NCI-H2171 treated with DMSO at 0.1 percent for 48 hours (cell line): ENCODE measurements at regions not wholly inside any gene's neighbourhood (a gene's known extent, or its start where the extent isn't known, plus 50 kb on each side); places are given as distances from the start of the nearest gene placed in this dataset.

Experiments
- DNase-seq: peaks from one replicate; lab custom pipeline; 2025; lab: John Stamatoyannopoulos, UW

DNA sequence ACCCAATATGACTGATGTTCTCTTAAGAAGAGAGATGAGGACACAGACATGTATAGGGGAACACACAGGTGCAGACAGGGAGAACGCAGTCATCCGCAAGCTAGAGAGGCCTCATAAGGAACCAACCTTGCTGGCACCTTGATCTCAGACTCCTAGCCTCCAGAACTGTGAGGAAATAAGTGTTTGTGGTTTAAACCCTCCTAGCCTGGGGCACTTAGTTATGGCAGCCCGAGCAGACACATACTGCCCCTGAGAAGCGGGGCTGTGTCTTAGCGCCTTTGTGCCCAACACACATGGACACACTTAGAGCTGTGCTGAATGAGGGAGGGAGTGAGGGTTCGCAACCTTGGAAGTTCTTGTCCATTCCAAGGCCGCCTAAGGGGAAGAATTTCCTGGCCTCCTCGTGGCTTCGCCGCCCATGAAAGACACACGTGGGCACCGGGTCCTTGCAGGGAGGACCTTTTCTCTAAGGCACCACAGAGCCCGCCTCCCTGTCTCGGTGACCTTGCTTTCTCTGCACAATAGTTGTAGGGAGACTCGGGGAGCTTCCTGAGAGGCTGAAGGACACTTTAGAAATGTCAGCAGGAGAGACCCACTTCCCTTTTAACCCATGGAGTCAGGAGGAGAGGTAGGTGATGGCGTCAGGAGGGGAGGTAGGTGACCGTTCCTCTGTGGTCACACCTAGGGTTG is 224.5 kb upstream of the HDAC4 start:
- no peak for DNase-seq

DNA sequence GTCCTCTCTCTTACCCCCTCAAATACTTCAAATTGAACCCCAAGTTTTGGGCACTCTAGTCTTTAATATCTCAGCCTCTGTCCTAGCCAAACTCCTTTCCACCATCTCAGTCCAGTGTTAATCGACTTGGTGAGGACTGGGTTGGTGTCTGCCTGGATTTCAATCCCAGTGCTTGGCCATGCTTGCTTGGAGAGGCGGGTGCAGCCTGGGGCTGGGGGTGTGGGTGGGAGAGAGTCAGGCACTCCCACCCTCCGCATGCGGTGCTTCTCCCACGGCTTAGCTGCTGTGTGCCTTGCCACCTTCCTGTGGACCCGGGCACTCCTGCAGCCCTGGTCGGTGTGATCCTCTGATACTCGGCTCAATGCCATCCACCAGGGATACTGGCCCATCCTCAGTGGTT is 220.8 kb upstream of the HDAC4 start:
- no peak for DNase-seq

DNA sequence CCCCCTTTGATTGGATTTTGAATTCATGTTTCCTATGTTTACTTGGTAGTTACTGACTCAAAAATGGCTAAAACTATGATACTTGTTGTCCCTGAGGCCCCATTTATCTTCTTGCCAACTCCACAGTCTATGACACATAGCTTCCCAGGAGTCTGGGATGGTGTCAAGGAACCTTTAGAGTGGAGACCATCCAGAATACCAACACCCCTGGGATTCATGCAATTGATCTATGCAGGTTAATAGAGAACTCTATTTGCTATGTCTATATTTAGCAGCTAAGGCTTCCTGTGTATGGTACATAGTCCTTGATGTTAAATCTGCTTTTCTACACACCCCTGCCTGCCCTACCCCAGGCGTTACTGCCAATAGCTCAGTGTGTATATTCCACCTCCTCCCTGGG is 218.5 kb upstream of the HDAC4 start:
- no peak for DNase-seq

DNA sequence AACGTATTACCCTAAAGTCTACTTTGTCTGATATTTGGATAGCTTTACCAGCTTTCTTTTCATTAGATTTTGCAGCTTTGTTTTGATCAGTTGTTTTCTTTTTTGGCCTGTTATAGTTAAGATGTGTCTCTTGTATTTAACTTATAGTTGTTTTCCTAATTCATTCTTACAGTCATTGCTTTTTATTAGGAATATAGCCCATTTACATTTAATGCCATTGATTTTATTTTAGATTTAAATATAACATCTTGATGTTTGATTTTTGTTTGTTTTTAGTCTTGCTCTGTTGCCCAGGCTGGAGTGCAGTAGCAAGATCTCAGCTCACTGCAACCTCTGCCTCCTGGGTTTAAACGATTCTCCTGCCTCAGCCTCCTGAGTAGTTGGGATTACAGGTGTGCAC is 215.9 kb upstream of the HDAC4 start:
- DNase-seq = no peak

DNA sequence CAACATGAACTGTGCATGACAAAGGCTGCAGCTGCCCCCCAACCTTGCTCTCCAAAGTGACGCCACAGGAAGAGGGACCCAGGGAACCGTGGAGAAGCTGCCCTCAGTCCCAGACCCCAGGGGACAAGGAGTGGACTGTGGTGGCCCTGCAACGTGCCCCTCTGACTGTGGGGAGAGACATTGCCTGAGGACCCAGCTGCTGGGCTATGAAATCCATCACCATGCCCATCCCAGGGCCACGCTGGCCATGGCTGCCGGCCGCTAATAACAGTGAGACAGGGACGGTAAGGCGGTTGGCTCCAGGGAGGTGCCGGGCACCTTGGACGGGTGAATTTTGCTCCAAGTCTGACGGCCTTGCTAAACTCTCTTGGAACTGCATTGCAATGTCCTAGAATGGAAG is 211.3 kb upstream of the HDAC4 start:
- DNase-seq = no peak

DNA sequence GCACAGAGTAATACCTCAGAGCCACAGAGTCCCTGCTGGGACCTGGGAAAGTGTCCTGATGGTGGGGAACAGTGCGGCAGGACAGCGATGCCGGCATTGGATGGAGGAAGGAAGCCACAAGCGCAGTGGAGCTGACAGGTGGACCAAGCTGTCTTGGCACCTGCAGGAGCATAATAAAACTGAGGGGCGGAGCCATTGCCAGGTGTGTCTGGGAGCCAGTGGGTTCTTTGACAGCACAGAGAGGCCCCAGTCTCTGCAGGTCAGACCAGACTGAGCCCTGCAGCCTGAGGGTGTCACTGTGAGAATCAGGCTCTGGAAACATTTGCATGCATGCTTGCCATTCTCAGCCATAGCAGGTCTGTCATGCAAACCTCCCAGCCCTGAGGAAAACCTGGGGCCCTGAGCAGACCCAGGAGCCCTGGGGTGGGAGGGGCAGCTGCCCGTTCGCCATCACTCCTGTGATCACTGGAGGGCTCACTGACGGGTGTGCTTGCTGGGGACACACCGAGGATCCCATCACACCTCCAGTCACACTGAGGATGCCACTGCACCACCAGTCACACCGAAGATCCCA is 210.5 kb upstream of the HDAC4 start:
- DNase-seq = no peak

DNA sequence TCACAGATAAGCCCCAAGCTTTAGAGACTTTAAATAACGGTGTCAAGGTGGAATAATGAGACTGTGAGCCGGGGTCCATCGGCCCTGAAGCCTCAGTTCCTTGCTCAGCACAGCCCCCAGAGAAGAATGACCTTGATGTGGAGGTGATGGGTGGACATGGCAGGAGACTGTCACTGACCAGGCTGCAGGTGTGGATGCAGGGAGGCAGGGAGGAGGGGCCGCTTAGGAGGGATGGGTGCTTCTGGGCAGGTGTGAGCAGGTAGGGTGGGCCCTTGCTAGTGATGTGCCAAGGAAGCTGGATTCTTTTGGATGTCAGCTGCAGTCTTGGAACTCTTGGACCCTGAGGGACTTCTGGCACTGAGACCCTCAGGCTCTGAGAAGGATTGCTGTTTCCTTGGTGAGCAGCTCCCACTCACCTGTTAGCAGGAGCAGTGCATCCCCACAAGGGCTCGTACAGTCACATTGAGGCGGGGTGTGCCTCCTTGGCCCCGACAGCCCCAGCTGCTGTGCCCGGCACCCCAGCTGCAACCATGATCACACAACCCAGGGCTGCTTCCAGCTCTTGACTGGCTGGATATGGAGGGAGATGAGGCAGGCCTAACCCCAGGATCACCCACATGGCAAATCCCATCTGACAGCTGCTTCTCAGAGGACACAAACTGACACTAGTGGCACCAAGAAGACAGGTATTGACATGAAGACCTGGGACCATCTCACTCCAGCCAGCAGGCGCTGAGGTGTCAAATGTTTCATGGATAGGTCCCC is 209.8 kb upstream of the HDAC4 start:
- DNase-seq = no peak

DNA sequence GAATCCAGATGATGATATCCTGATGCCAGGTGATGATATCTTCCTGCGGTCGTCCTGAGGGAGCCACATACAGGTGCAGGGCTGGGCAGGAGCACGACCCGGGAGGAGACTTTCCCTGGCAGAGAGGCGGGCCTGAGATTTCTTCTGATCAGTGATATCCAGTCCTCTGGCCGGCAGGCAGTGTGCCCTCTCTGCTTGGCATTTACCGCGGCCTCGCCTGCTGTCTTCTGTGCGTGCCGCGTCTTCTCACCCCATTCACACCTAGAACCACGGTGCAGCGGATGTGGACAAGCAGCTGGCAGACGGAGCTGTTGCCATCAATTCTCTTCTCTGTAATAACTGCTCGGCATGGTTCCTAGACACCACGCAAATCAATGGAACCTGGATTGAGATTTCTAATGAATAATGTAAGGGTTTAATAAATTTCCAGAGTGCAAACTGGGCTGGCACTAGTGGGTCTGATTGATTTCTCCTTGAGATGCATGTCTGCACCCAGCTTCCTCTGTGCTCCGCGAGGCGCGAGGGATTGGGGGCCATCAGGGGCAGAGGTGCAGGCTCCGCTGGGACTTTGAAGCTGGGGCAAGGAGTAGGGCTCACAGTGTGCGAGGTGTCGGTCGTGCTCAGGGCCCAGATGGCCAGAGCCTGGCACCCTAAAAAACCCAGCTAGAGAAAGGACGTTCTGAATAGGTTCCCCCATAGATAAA is 208.9 kb upstream of the HDAC4 start:
- no peak for DNase-seq

DNA sequence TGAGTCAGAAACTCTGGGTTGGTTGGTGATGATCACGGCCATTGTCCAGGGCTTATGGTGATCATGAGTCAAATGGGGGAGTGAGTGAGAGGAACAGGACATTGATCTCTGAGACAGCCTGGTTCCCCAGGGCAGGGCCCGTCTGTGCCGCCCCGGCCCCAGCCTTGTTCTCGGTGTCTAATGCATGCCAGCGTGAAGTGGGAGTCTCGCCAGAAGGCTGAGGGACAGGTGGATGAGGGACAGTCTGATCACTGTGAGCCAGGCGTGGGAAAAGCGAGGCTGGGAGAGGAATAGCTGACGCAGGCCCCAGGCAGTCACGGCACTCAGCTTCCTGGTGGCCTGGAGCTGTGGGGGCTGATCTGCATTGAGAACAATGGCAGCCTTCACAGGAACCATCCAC is 208.3 kb upstream of the HDAC4 start:
- DNase-seq = no peak

DNA sequence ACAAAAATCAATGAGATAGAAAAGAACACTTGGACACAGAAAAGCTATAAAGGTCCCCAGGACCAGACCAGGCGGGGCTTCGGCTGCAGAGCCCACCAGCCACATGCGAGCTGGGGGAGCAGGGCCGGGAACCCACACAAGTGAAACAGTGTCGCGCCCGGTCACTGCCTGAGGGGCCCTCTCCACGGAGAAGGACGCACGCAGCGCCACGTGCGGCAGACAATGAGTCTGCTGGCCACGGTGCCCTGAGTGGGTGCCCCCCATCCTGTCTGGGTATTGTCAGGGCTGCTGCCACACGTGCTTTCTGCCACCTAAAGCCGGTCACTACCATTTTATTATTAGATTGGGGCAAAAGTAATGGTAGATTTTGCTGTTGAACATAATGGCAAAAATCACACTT is 207.9 kb upstream of the HDAC4 start:
- no peak for DNase-seq

DNA sequence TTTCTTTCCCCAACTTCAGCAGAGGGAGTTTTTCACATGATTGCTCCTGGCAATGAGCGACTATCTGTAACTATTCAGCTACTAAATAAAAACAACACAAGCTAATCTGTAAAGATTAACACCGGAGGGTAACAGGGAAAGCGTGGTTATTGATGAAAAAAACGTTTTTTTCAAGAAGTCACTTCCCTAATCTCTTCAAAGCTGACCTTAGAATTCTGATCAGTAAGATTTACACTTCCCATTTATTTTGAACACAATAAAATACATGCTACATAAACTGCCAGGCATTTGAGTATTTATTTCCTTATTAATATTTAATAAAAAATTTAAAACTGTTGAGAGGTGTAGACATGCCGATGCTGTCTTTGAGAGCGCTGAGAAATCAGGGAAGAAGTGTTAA is 207.4 kb upstream of the HDAC4 start:
- no peak for DNase-seq

DNA sequence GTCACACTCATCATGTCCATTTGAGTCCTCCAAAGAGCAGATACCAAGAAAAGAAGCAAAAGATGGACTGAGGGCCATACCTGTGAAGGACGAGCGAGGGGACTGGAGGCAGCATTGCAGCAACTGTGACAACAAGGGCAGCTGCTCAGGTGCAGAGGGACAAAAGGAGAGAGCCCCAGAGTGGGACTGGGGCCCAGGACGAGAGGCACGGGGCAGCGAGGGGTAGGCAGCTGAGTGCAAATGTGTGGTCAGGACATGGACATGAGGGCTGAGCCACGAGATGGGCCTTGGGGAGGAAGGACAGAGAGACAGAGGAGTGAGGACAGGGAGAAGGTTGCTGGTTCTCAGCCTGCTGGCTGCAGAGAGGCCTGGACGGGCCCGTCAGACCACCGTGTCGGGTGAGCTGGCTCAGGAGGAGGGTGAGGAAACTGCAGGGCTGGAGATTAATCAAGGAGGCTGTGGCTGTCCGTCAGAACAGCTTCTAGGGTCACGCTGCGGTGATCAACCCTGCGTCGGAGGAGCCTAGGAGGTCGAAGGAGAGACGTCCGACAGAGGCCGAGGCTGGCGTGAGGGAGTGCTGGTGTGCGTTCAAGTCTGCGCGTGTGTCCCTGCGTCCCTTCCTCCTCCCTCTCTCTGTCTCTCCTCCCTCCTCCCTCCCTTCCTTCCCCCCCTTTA is 206.8 kb upstream of the HDAC4 start:
- DNase-seq = no peak

DNA sequence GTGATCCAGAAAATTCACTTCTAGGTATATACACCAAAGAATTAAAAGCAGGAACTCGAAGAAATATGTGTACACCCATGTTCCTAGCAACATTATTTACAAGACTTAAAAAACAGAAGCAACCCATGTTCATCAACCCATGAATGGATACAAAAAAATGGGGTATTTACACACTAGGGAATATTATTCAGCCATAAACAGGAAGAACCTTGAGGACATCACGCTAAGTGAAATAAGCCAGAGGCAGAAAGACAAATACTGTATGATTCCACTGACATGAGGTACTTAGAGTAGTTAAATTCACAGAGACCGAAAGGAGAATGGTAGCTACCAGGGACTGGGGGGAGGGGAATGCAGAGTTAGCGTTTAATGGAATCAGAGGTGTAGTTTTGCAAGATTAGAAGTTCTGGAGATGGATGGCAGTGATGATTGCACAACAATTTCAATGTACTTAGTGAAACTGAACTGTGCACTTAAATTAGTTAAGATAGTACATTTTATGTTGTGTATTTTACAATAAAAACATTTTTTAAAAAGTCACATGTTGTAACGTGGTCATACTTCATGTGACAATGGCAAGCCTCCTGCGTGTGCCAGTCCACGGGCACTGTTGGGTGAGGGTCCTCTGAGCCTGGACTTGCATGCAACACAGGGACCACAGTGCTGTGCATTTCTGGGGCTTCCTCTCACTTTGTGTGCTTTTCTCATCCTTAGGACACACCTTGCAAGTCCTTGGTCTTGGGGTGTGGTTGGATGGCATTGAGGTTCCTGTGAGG is 206.1 kb upstream of the HDAC4 start:
- DNase-seq = no peak

DNA sequence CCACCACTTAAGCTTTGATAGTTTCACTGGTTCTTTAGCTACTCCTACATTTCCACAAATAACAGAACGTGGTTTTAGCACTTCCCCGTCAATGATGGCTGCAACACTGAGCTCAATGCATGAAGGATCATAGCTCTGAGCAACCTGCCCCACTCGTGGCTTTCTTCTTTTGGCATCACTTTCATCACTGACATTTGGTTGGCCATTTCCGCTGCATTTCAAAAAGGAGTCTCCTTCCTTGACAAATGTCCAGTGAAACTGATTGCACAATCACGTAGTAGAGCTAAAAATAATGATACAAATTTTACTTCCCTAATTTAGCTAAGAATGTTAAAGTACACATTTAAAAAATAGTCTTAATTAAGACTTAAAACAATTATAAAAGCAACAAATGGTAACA is 205.2 kb upstream of the HDAC4 start:
- DNase-seq = no peak

DNA sequence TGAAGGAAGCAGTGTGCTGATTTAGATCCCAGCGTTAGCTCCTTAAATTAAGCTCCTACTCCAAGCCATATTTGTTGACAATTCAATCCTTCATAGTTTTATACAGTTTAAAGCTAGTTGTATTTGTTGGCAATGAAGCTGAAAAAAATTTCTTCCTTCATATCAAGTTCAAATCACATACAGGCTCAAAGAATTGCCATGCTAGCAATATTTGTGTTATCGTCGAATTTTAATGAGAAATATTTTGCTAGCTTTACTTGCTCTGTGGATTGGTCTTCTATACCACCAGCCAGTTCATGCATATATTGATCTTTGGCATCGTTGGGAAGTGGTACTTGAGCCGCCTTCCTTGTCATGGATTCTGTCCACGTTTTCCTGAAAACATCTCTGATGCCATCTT is 204.6 kb upstream of the HDAC4 start:
- DNase-seq = no peak

DNA sequence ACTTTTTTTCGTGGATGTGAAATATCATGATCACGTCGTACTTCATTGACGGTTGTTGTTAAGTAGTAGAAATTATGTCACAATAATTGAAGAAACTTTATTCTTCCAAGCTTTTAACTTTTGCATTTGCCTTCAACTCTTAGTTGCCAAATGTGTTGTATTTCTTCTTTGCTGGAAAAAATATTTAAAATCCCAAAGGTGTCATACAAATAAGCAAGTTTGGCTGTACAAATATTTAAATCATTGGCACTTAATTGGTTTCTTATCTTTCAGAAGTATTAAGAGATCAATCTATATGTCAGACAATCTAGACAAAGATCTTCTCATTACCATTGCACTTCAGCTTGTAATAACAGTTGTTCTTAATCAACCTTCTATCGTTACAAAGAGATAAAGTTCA is 204.0 kb upstream of the HDAC4 start:
- DNase-seq = no peak

DNA sequence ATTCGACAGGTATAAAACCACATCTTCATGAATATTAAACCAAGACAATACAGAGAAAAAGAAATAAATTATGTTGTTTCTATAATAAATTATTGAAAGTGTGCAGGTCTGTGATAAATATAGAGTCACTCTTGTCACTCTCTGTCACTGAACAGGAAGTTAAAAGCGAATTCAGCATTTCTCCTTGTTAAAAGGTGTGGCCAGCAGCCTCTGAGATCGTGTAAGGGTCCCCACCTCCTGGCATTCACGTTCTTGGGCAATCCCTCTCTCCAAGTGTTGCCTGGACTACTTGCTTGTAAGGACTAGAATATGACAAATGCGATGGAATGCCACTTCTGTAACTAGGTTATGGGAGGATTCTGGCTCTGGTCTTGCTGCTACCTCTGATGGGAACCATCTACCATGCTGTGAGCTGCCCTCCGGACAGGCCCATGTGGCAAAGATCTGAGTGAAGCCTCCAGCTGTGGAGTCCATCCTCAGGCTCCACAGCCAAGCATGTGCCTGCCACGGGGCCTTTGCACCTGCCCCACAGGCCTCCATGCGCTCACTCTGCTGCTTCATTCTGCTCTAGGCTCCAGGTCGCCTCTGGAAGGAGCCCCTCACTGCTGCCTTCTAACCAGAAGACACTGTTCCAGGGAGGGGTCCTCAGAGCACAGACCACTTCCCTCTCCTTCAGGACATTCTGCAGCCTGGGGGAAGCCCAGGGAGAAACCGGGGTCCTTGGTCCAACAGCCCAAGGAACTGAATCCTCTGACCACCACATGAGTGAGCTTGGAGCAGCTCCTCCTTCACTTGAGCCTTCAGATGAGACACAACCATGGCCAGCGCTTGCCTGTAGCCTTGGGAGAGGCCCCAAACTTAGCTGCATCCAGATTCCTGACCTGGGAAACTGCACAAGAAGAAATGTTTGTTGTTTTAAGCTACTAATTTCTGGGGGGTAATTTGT is 202.9 kb upstream of the HDAC4 start:
- DNase-seq = no peak

DNA sequence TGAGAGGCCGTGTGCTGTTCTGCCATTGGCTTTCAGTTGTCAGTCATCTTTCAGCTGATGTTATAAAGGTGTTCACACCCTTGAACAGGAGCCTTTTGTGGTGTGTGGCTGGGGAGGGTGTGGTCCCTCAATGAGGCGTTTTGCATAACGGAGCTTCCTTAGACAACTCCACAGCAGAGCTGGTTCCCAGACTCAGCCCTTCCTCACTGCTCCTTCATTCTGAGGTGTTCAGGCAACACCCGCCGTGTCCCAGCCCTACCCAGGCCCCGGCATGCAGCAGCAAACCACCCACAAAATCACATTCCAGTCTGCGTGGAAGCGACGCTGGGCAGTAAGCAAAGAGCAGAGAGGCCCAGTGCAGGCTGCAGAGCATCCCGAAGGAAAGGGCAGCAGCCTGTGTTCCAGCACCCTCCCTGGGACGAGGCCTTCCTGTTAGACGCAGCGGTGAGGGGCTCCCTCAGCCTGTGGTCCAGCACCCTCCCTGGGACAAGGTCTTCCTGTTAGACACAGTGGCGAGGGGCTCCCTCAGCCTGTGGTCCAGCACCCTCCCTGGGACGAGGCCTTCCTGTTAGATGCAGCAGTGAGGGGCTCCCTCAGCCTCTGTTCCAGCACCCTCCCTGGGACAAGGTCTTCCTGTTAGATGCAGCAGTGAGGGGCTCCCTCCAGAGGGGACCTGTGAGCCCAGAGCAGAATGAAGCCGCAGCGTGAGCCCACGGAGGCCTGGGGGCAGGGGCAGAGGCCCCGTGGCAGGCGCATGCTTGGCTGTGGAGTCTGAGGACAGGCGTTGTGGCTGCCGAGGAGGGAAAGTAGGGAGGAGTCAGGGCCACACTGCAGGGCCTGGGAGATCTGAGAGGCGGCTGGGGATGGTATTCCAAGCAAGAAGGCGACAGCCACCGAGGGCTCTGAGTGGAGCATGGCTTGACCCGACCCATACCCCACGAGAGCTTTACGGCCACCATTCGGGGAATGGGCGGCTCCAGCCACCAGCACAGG is 201.8 kb upstream of the HDAC4 start:
- DNase-seq = no peak

DNA sequence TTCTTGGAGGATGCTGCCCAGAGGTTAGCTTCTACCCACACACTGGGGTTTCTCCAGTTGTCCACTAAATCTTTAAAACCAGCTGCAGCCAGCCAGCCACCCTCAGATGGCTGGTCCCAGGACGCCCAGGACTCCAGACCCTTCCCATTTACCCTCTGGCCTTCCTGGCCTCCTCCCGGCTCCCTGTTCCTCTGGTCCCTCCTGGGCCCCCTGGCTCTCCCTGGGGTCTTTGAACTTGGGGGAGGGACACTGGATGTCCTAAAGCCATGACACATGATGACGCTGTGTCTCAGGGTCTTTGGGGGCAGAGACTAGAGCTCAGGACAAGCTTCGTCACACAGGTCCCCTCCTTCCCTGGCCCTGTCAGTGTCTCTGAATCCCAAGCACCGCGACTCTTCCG is 201.1 kb upstream of the HDAC4 start:
- DNase-seq = no peak
